DMS153 treated with DMSO at 0.1 percent for 48 hours (cell line): ENCODE measurements at regions not wholly inside any gene's neighbourhood (a gene's known extent, or its start where the extent isn't known, plus 50 kb on each side); places are given as distances from the start of the nearest gene placed in this dataset.

Experiments
- DNase-seq: peaks from one replicate; lab custom pipeline; 2025; ENCODE audit not compliant: unreplicated experiment; lab: John Stamatoyannopoulos, UW

- no peak for DNase-seq
Observed at GRCh38 chr7:68994841-68995240, 603.4 kb upstream of the AUTS2 start.

- no peak for DNase-seq
Observed at GRCh38 chr7:68998136-68998535, 600.1 kb upstream of the AUTS2 start.

GRCh38 chr7:69002416-69002815 is 595.9 kb upstream of the AUTS2 start:
- no peak for DNase-seq

- no peak for DNase-seq
Observed at GRCh38 chr7:69012149-69012548, 586.1 kb upstream of the AUTS2 start.

- DNase-seq: no peak
Observed at GRCh38 chr7:69017208-69017607, 581.1 kb upstream of the AUTS2 start.

- DNase-seq: no peak
Observed at GRCh38 chr7:69018200-69018599, 580.1 kb upstream of the AUTS2 start.

- no peak for DNase-seq
Observed at GRCh38 chr7:69019437-69019836, 578.8 kb upstream of the AUTS2 start.

- no peak for DNase-seq
Observed at GRCh38 chr7:69020536-69020935, 577.7 kb upstream of the AUTS2 start.

- no peak for DNase-seq
Observed at GRCh38 chr7:69025249-69025648, 573.0 kb upstream of the AUTS2 start.

GRCh38 chr7:69032848-69033247 is 565.4 kb upstream of the AUTS2 start:
- DNase-seq: no peak

- DNase-seq: no peak
Observed at GRCh38 chr7:69035826-69036225, 562.4 kb upstream of the AUTS2 start.

GRCh38 chr7:69036301-69036700 is 562.0 kb upstream of the AUTS2 start:
- DNase-seq: no peak

- DNase-seq: no peak
Observed at GRCh38 chr7:69038915-69039314, 559.4 kb upstream of the AUTS2 start.

GRCh38 chr7:69042138-69042537 is 556.1 kb upstream of the AUTS2 start:
- DNase-seq: no peak

- DNase-seq: no peak
Observed at GRCh38 chr7:69047151-69047754, 551.0 kb upstream of the AUTS2 start.

GRCh38 chr7:69049326-69049725 is 548.9 kb upstream of the AUTS2 start:
- DNase-seq: no peak

GRCh38 chr7:69052447-69052846 is 545.8 kb upstream of the AUTS2 start:
- DNase-seq: no peak

GRCh38 chr7:69060516-69060915 is 537.8 kb upstream of the AUTS2 start:
- no peak for DNase-seq

GRCh38 chr7:69062020-69062765 is 536.1 kb upstream of the AUTS2 start:
- DNase-seq: no peak

- DNase-seq: no peak
Observed at GRCh38 chr7:69067397-69067796, 530.9 kb upstream of the AUTS2 start.

GRCh38 chr7:69070476-69070875 is 527.8 kb upstream of the AUTS2 start:
- no peak for DNase-seq

GRCh38 chr7:69076566-69076965 is 521.7 kb upstream of the AUTS2 start:
- no peak for DNase-seq
